Inflammatory macrophage (primary cell): ENCODE measurements at regions not wholly inside any gene's neighbourhood (a gene's known extent, or its start where the extent isn't known, plus 50 kb on each side); places are given as distances from the start of the nearest gene placed in this dataset.

Experiments used
- DNase-seq, 2 donors: peaks; one replicate each; pipeline ENCODE4 v3.0.0-alpha.2; 2020 to 2022

- DNase-seq, result no peak
Measured at GRCh38 chr6:125498606-125499005, 196.8 kb upstream of the HDDC2 start.

- no peak for DNase-seq
Measured at GRCh38 chr6:125499535-125499934, 197.8 kb upstream of the HDDC2 start.

GRCh38 chr6:125503181-125503580, 201.4 kb upstream of the HDDC2 start:
- DNase-seq, result no peak

GRCh38 chr6:125507987-125508655, 206.4 kb upstream of the HDDC2 start:
- no peak for DNase-seq

- DNase-seq, result no peak
Measured at GRCh38 chr6:125508793-125509192, 207.0 kb upstream of the HDDC2 start.

- DNase-seq, result no peak
Measured at GRCh38 chr6:125509477-125509876, 207.7 kb upstream of the HDDC2 start.

- DNase-seq, result no peak
Measured at GRCh38 chr6:125510405-125510804, 208.6 kb upstream of the HDDC2 start.

GRCh38 chr6:125511809-125512396, 210.1 kb upstream of the HDDC2 start:
- no peak for DNase-seq

GRCh38 chr6:125512621-125513020, 210.9 kb upstream of the HDDC2 start:
- DNase-seq, result no peak

- DNase-seq, result no peak
Measured at GRCh38 chr6:125513978-125514377, 212.2 kb upstream of the HDDC2 start.

GRCh38 chr6:125516644-125517043, 214.9 kb upstream of the HDDC2 start:
- DNase-seq, result no peak

GRCh38 chr6:125519367-125519766, 217.6 kb upstream of the HDDC2 start:
- no peak for DNase-seq

GRCh38 chr6:125524356-125524755, 222.6 kb upstream of the HDDC2 start:
- no peak for DNase-seq

- no peak for DNase-seq
Measured at GRCh38 chr6:125526007-125526720, 223.3 kb upstream of the HEY2 start.

- DNase-seq, result no peak
Measured at GRCh38 chr6:125528621-125529041, 220.8 kb upstream of the HEY2 start.

GRCh38 chr6:125529061-125529460, 220.4 kb upstream of the HEY2 start:
- no peak for DNase-seq

- DNase-seq, result no peak
Measured at GRCh38 chr6:125533710-125534397, 215.6 kb upstream of the HEY2 start.

GRCh38 chr6:125534430-125535263, 214.8 kb upstream of the HEY2 start:
- no peak for DNase-seq

- DNase-seq, result no peak
Measured at GRCh38 chr6:125537090-125537489, 212.3 kb upstream of the HEY2 start.

GRCh38 chr6:125539892-125540291, 209.5 kb upstream of the HEY2 start:
- DNase-seq, result no peak

- no peak for DNase-seq
Measured at GRCh38 chr6:125544819-125545218, 204.6 kb upstream of the HEY2 start.

- DNase-seq, result no peak
Measured at GRCh38 chr6:125546841-125547251, 202.6 kb upstream of the HEY2 start.
